ENCODE measurements at regions not wholly inside any gene's neighbourhood (a gene's known extent, or its start where the extent isn't known, plus 50 kb on each side); places are given as distances from the start of the nearest gene placed in this dataset.

DNA sequence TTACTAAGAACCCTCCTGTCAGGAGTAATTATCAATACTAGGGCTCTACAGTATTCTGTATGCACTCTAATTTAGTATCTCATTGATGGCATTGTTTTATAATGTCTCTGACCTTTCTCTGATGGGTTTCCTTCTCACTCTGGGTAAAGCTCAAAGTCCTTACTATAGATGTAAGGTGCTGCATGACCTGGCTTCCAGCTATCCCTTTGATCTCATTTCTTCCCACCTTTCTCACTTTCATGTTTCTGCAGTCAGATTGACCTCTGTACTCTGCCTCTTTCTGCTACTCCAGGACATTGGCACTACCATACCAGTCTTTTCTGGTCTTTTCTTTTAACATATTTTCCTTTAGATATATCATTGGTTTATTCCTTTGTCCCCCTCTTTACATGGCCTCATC lies 2332.8 kb upstream of the C9orf72 start:
- TF ChIP-seq, protein P1, sequence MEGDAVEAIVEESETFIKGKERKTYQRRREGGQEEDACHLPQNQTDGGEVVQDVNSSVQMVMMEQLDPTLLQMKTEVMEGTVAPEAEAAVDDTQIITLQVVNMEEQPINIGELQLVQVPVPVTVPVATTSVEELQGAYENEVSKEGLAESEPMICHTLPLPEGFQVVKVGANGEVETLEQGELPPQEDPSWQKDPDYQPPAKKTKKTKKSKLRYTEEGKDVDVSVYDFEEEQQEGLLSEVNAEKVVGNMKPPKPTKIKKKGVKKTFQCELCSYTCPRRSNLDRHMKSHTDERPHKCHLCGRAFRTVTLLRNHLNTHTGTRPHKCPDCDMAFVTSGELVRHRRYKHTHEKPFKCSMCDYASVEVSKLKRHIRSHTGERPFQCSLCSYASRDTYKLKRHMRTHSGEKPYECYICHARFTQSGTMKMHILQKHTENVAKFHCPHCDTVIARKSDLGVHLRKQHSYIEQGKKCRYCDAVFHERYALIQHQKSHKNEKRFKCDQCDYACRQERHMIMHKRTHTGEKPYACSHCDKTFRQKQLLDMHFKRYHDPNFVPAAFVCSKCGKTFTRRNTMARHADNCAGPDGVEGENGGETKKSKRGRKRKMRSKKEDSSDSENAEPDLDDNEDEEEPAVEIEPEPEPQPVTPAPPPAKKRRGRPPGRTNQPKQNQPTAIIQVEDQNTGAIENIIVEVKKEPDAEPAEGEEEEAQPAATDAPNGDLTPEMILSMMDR (IDR thresholded peaks at IDR 0.05): no peak
- no peak for TF ChIP-seq EP300 (IDR thresholded peaks at IDR 0.05)
- no peak for TF ChIP-seq POLR2A (IDR thresholded peaks at IDR 0.05)

Data from ovary (tissue), 3 donors.